B cell (primary cell): ENCODE measurements at regions not wholly inside any gene's neighbourhood (a gene's known extent, or its start where the extent isn't known, plus 50 kb on each side); places are given as distances from the start of the nearest gene placed in this dataset.
"Not testable (repeated sequence)": the region's sequence is repeated elsewhere in the genome, so short reads cannot be mapped to it uniquely, and the experiment has no call there.

Source experiments
- ATAC-seq: fragments of 200-7000 bp; cut with Tn5 transposase; one replicate; pipeline ENCODE4 v1.10.0; 2021; ENCODE audit warnings: low read depth, mild to moderate bottlenecking, moderate number of reproducible peaks, moderate library complexity
- CTCF ChIA-PET: fragments of 350-600 bp; sonication (Branson Sonifier 250); formaldehyde crosslinking; loops from one replicate; lab custom pipeline; 2021; ENCODE audit warnings: antibody characterized with exemption, inconsistent platforms; lab: Charles Lee
- POLR2A ChIA-PET: fragments of 350-600 bp; sonication (Branson Sonifier 250); formaldehyde crosslinking; loops from one replicate; lab custom pipeline; 2021; ENCODE audit warnings: antibody characterized with exemption; lab: Charles Lee
- DNase-seq: peaks from one replicate; pipeline ENCODE4 v3.0.0; 2013
- H2AFZ ChIP-seq: 2 replicates; pipeline ENCODE4 v1.6.1; 2012; ENCODE audit warnings: mild to moderate bottlenecking, low read depth, low read length; ENCODE audit not compliant: insufficient read depth, poor library complexity, severe bottlenecking
- H3K27ac ChIP-seq, 2 donors: 1 replicate in 1 of 2; 2 replicates in 1 of 2; pipeline ENCODE4 v1.5.1; 2012 to 2013; ENCODE audit warnings: low read length in 2 of 2, mild to moderate bottlenecking in 2 of 2, moderate library complexity in 1 of 2
- H3K27me3 ChIP-seq, 4 experiments: fragments of 200-600 bp in 1 of 4; sonication (generic) in 1 of 4; replicated peaks in 1 of 4; 1 replicate in 2 of 4; 2 replicates in 2 of 4; pipeline versions ENCODE4 v1.6.1 to v1.7.0; 2013 to 2016; ENCODE audit warnings: low read length in 3 of 4, mild to moderate bottlenecking in 2 of 4, mixed read lengths in 1 of 4, moderate library complexity in 1 of 4; ENCODE audit not compliant: insufficient read depth in 4 of 4, control insufficient read depth in 3 of 4; ENCODE audit errors: control extremely low read depth in 1 of 4
- H3K36me3 ChIP-seq, 2 experiments: replicated peaks in 1 of 2; 1 replicate in 1 of 2; 2 replicates in 1 of 2; pipeline versions ENCODE4 v1.6.1 to v1.7.1; 2013; ENCODE audit warnings: low read length in 1 of 2; ENCODE audit not compliant: insufficient read depth in 2 of 2, control insufficient read depth in 1 of 2; ENCODE audit errors: control extremely low read depth in 1 of 2, extremely low read depth in 1 of 2
- H3K4me1 ChIP-seq, 2 donors: fragments of 200-600 bp in 1 of 2; sonication (generic) in 1 of 2; 1 replicate in 1 of 2; 2 replicates in 1 of 2; pipeline versions ENCODE4 v1.5.1 to v1.6.1; 2013 to 2017; ENCODE audit warnings: low read length in 2 of 2; ENCODE audit not compliant: control insufficient read depth in 2 of 2, insufficient read depth in 2 of 2
- H3K4me2 ChIP-seq: replicated peaks from 2 replicates; pipeline ENCODE3; 2012; ENCODE audit warnings: mild to moderate bottlenecking, low read depth, low read length; ENCODE audit not compliant: poor library complexity, severe bottlenecking
- H3K4me3 ChIP-seq, 5 experiments: fragments of 200-600 bp in 1 of 5; sonication (generic) in 1 of 5; 1 replicate in 3 of 5; 2 replicates in 2 of 5; pipeline versions ENCODE4 v1.5.1 to v1.7.0; 2011 to 2016; ENCODE audit warnings: low read length in 4 of 5, mild to moderate bottlenecking in 4 of 5, low read depth in 2 of 5, control low read depth in 1 of 5, moderate library complexity in 1 of 5; ENCODE audit not compliant: insufficient read depth in 1 of 5; ENCODE audit errors: control extremely low read depth in 1 of 5, extremely low read depth in 1 of 5
- H3K79me2 ChIP-seq: fragments of 200-600 bp; sonication (generic); one replicate; pipeline ENCODE4 v1.6.0; 2016; ENCODE audit warnings: low read length; ENCODE audit not compliant: control insufficient read depth, insufficient read depth
- H3K9ac ChIP-seq: fragments of 200-600 bp; sonication (generic); 2 replicates; pipeline ENCODE4 v1.6.1; 2017; ENCODE audit warnings: mild to moderate bottlenecking, low read length, moderate library complexity
- H3K9me3 ChIP-seq, 3 donors: one replicate each; pipeline versions ENCODE4 v1.6.1 to v1.7.1; 2013; ENCODE audit warnings: low read length in 2 of 3; ENCODE audit not compliant: control insufficient read depth in 2 of 3, insufficient read depth in 1 of 3; ENCODE audit errors: control extremely low read depth in 1 of 3
- H4K20me1 ChIP-seq: 2 replicates; pipeline ENCODE4 v1.6.0; 2012; ENCODE audit warnings: mild to moderate bottlenecking, low read length; ENCODE audit not compliant: insufficient read depth, control insufficient read depth, poor library complexity, severe bottlenecking
- H3K27ac Mint-ChIP-seq: one replicate; pipeline ENCODE4 v1.8.0; 2021; ENCODE audit warnings: mixed read lengths
- H3K27me3 Mint-ChIP-seq: one replicate; pipeline ENCODE4 v1.8.0; 2021; ENCODE audit warnings: mixed read lengths
- H3K4me1 Mint-ChIP-seq: one replicate; pipeline ENCODE4 v1.8.0; 2021; ENCODE audit warnings: mixed read lengths
- H3K4me3 Mint-ChIP-seq: one replicate; pipeline ENCODE4 v1.8.0; 2021; ENCODE audit warnings: mixed read lengths
- H3K9me3 Mint-ChIP-seq: one replicate; pipeline ENCODE4 v1.8.0; 2022; ENCODE audit warnings: mixed read lengths; ENCODE audit not compliant: insufficient read depth
- CTCF ChIP-seq: fragments of 200-600 bp; IDR thresholded peaks from one replicate; pipeline ENCODE4 v1.8.0; 2022; ENCODE audit warnings: antibody characterized with exemption, mild to moderate bottlenecking
- EZH2 ChIP-seq: IDR thresholded peaks from 2 replicates; pipeline ENCODE4 v1.6.1; 2012; ENCODE audit warnings: borderline replicate concordance, low read depth, mild to moderate bottlenecking, moderate library complexity, low read length; ENCODE audit not compliant: insufficient read depth, poor library complexity, severe bottlenecking
- WGBS: methylation state at CpG from one replicate; pipeline ENCODE4 v1.1.5; 2013; ENCODE audit warnings: missing lambda C conversion rate; ENCODE audit not compliant: insufficient coverage; 5-methylcytosine and 5-hydroxymethylcytosine counted together
- intact Hi-C: fragments of 100-400 bp; cut with micrococcal nuclease; formaldehyde crosslinking; loops from one replicate; pipeline ENCODE4 v1.10.0; 2022

DNA sequence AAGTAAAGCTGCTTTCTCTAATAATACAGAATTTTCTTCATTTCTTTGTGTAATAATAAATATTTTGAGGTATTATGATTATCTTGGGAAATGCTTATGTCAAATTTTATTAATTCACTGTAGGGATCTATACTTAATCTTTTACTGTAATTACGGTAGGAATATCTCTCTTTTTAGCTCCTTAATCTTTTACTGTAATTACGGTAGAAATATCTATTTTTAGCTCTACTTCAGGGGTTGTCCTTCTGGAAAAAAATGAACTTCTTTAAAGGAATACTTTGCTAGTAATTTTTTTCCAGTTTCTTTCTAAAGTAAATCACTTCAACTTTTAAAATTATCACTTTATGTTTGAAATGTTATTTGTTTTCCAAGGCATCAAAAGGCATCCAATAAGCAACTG is 2229.4 kb upstream of the AGA start:
- H3K27me3 Mint-ChIP-seq: no peaks in the 10 kb centered on the region
- ChIA-PET CTCF (no interaction called here), POLR2A (no interaction called here)
- no peak overlapping the region for H3K4me3 Mint-ChIP-seq
- H3K4me1 ChIP-seq: no peaks in the 10 kb centered on the region
- intact Hi-C loops: no loop called here
- H2AFZ ChIP-seq: no peak overlapping the region
- H3K9me3 Mint-ChIP-seq: peaks cover 2% of the 10 kb centered on the region
- WGBS: no CpG with 5 or more reads among the region's 2 CpGs
- ATAC-seq: no peak
- H3K79me2 ChIP-seq: no peaks in the 10 kb centered on the region
- no peak overlapping the region for H3K9ac ChIP-seq
- no peak overlapping the region for H3K4me2 ChIP-seq
- no peaks in the 10 kb centered on the region for H3K27me3 ChIP-seq
- peaks cover 0 to 4% (median 0%) of the 10 kb centered on the region in 3 donors for H3K9me3 ChIP-seq
- no peaks in the 10 kb centered on the region for H3K4me1 Mint-ChIP-seq
- H3K27ac ChIP-seq: no peak overlapping the region
- DNase-seq: no peak
- H3K27ac Mint-ChIP-seq: no peak overlapping the region
- TF ChIP-seq CTCF (no peak), EZH2 (no peak)
- no peaks in the 10 kb centered on the region for H4K20me1 ChIP-seq
- H3K4me3 ChIP-seq: no peak overlapping the region
- no peaks in the 10 kb centered on the region for H3K36me3 ChIP-seq

DNA sequence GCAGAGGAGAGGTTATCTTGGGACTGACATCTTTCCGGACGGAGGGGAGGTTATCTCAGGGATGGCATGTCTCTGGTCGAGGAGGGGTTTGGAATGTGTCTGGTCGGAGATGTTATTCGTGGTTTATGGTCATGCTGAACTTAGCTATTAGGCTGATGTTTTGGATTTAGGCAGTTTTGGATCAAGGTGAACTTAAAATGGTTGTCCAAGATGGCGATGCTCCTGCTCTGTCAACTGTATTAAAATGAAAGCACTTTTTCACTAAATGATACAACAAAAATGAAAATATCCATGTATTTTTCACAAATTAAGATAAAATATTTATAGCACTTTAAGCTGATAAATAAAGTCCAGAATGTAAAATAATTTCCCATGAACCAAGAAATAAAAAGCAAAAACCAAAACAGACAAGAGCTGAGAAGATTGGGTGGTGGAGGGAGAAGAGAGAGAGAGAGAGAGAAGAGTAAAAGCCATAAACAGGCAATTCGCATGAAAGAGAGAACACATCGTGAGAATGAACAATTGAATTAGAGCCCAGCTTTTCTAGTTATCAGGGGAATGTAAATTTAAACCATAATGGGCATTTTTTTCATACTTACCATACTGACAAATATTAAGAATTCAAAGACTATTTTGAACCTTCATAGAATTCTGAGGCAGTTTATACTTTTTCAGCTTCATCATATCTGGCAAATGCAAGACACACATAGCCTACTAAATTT is 2236.0 kb upstream of the AGA start:
- CTCF ChIA-PET: no interaction called here
- Histone ChIP-seq H2AFZ (no peak overlapping the region), H3K79me2 (no peaks in the 10 kb centered on the region), H3K4me1 (no peaks in the 10 kb centered on the region), H3K4me3 (no peak overlapping the region), H3K27me3 (no peaks in the 10 kb centered on the region), H4K20me1 (no peaks in the 10 kb centered on the region), H3K9me3 (peaks cover 0 to 4% (median 0%) of the 10 kb centered on the region in 3 donors), H3K27ac (no peak overlapping the region), H3K36me3 (no peaks in the 10 kb centered on the region), H3K4me2 (no peak overlapping the region), H3K9ac (no peak overlapping the region)
- Mint-ChIP-seq H3K27ac (no peak overlapping the region), H3K4me1 (no peaks in the 10 kb centered on the region), H3K27me3 (no peaks in the 10 kb centered on the region), H3K4me3 (no peak overlapping the region), H3K9me3 (peaks cover 2% of the 10 kb centered on the region)
- no peak for DNase-seq
- no peak for TF ChIP-seq CTCF
- 96% methylated on average over 7 of the region's 8 CpGs for WGBS
- intact Hi-C loops: no loop called here
- POLR2A ChIA-PET: no interaction called here
- no peak for ATAC-seq

GRCh38 chr4:179683661-179684060 is 2241.4 kb upstream of the AGA start:
- H3K36me3 ChIP-seq, H2AFZ ChIP-seq, ATAC-seq, H3K27me3 ChIP-seq, intact Hi-C loops, H3K4me1 ChIP-seq, CTCF ChIA-PET, POLR2A ChIA-PET, H3K9me3 Mint-ChIP-seq, H4K20me1 ChIP-seq, H3K4me3 Mint-ChIP-seq, H3K4me1 Mint-ChIP-seq, H3K27ac Mint-ChIP-seq, DNase-seq, H3K27me3 Mint-ChIP-seq, H3K79me2 ChIP-seq, H3K27ac ChIP-seq, H3K4me3 ChIP-seq, H3K9ac ChIP-seq, H3K9me3 ChIP-seq, H3K4me2 ChIP-seq: not testable (repeated sequence)
- WGBS: 80% methylated on average over 1 of the region's 4 CpGs
